Right atrium auricular region (tissue), 2 donors: ENCODE measurements at regions not wholly inside any gene's neighbourhood (a gene's known extent, or its start where the extent isn't known, plus 50 kb on each side); places are given as distances from the start of the nearest gene placed in this dataset.

Experiments
- DNase-seq: peaks from one replicate; pipeline ENCODE4 v3.0.0-alpha.2; 2019; ENCODE audit warnings: low spot score
- H3K27ac ChIP-seq, 2 donors: fragments of 200-600 bp; sonication (generic); 1 replicate in 1 of 2; 2 replicates in 1 of 2; pipeline ENCODE4 v1.5.1; 2016 to 2019
- H3K27me3 ChIP-seq, 2 donors: fragments of 200-600 bp; sonication (generic); one replicate each; pipeline versions ENCODE4 v1.5.1 to v1.6.0; 2017 to 2019
- H3K36me3 ChIP-seq: fragments of 200-600 bp; sonication (generic); one replicate; pipeline ENCODE4 v1.5.1; 2016
- H3K4me1 ChIP-seq, 2 donors: fragments of 200-600 bp; sonication (generic); one replicate each; pipeline versions ENCODE4 v1.5.1 to v1.6.0; 2017 to 2019
- H3K4me3 ChIP-seq, 2 donors: fragments of 200-600 bp; sonication (generic); 1 replicate in 1 of 2; 2 replicates in 1 of 2; pipeline ENCODE4 v1.5.1; 2017 to 2019; ENCODE audit warnings: mild to moderate bottlenecking in 1 of 2, moderate library complexity in 1 of 2
- H3K9me3 ChIP-seq, 2 donors: fragments of 200-600 bp; sonication (generic); one replicate each; pipeline ENCODE4 v1.5.1; 2019
- TF ChIP-seq, protein P1 (sequence below), 2 donors: fragments of 200-600 bp; sonication (generic); IDR thresholded peaks; one replicate each; pipeline ENCODE4 v1.5.1; 2019; ENCODE audit warnings: antibody characterized with exemption in 2 of 2

DNA sequence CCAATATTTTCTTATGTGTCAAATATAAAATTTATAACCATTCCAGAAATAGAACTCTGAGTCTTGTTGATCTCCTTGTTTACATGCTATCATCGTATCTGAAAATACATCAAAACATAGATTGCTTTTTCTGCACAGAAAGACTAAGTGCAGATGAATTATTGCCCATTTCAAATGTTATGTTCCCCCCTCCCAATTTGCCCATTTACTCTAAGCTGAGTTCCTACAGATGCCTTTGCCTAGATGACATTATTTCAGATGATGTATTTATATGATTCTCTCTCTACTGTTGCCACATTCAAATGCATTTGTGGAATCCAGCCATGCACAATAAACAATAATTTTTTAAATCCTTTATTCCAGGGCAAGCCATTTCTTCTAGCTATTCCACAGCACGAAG, 810.1 kb upstream of the MGAT4C start:
- Histone ChIP-seq H3K36me3 (no peaks in the 10 kb centered on the region), H3K4me3 (no peak overlapping the region), H3K27ac (no peak overlapping the region), H3K27me3 (no peaks in the 10 kb centered on the region), H3K9me3 (no peaks in the 10 kb centered on the region), H3K4me1 (no peaks in the 10 kb centered on the region)
- no peak for DNase-seq
- TF ChIP-seq, protein P1, sequence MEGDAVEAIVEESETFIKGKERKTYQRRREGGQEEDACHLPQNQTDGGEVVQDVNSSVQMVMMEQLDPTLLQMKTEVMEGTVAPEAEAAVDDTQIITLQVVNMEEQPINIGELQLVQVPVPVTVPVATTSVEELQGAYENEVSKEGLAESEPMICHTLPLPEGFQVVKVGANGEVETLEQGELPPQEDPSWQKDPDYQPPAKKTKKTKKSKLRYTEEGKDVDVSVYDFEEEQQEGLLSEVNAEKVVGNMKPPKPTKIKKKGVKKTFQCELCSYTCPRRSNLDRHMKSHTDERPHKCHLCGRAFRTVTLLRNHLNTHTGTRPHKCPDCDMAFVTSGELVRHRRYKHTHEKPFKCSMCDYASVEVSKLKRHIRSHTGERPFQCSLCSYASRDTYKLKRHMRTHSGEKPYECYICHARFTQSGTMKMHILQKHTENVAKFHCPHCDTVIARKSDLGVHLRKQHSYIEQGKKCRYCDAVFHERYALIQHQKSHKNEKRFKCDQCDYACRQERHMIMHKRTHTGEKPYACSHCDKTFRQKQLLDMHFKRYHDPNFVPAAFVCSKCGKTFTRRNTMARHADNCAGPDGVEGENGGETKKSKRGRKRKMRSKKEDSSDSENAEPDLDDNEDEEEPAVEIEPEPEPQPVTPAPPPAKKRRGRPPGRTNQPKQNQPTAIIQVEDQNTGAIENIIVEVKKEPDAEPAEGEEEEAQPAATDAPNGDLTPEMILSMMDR (IDR thresholded peaks at IDR 0.05) = no peak

DNA sequence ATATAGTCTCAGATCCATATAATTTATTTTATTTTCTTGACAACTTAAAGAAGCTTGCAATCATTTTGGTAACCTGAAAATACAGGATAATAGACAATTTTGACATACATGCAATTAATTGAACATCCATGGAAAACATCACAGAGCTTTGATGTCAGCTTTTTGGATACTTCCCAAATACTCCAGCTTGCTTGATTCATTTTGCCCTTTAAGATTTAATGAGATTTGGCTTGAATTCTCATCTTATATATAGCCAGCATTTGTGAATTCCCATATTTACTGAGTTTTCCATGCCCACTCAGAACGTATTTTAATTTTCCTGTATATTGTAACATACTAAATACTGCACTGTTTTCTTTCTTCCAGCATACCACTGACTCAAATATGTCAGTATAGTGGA, 803.0 kb upstream of the MGAT4C start:
- no peaks in the 10 kb centered on the region for H3K27me3 ChIP-seq
- H3K4me3 ChIP-seq = no peak overlapping the region

DNA sequence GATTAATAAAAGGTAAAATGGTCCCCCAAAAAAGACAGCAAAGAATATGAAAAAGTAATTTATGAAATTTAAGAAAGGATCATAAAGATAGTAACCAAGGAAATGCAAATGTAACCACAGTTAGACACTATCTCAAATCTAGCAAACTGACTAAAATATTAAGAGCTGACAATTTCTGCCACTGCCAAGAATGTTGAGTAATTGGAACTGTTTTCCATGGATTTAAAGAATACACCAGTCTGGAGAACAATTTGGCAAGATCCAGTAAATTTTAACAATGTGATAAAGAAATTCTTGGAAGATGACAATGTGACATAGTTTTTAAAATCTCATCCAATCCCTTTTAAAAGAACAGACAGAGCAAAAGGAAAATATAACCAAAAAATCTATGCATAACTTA, 798.0 kb upstream of the MGAT4C start:
- no peak for DNase-seq
- Histone ChIP-seq H3K4me1 (no peaks in the 10 kb centered on the region), H3K4me3 (no peak overlapping the region), H3K36me3 (no peaks in the 10 kb centered on the region), H3K27ac (no peak overlapping the region), H3K27me3 (no peaks in the 10 kb centered on the region), H3K9me3 (no peaks in the 10 kb centered on the region)
- TF ChIP-seq, protein P1 (IDR thresholded peaks at IDR 0.05) = no peak

More for the DNA sequence above, 803.0 kb upstream of the MGAT4C start:
- H3K9me3 ChIP-seq = no peaks in the 10 kb centered on the region
- H3K36me3 ChIP-seq = no peaks in the 10 kb centered on the region
- H3K27ac ChIP-seq = no peak overlapping the region
- no peaks in the 10 kb centered on the region for H3K4me1 ChIP-seq
- TF ChIP-seq, protein P1 (IDR thresholded peaks at IDR 0.05) = no peak
- DNase-seq = no peak

DNA sequence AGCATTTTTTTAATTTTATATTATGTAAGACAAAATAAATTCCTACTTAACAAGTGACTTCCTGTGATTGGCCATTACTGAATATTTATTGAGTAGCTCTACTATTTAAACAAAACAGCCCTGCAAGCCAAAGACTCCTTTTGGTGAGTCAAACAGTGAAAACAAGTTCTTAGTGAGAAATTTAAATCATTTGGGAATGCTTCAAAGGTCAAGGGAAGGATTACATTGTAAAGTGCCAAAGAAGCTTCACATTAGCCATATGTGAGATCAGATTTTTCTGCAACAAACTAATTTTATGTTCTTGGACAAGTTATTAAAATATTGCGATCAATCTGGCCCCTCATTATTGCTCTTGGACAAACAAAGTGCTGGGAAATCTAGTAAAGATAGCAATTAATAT, 795.4 kb upstream of the MGAT4C start:
- Histone ChIP-seq H3K27me3 (no peaks in the 10 kb centered on the region), H3K36me3 (no peaks in the 10 kb centered on the region), H3K27ac (no peak overlapping the region), H3K9me3 (no peaks in the 10 kb centered on the region), H3K4me3 (no peak overlapping the region), H3K4me1 (no peaks in the 10 kb centered on the region)
- TF ChIP-seq, protein P1 (IDR thresholded peaks at IDR 0.05) = no peak
- no peak for DNase-seq

DNA sequence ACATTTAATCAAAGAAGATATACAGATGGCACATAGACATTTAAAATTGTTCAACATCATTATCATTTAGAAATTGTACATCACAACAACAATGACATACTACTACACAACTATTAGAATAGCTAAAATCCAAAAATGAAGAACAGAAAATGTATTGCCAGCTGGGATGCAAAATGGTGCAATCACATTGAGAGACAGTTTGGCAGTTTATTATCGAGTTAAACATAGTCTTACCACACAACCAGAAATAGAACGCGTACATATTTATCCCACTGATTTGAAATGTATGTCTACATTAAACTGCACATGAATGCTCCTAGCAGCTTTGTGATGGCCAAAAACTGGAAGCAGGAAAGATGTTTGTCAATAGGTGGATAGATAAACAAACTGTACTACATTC, 791.5 kb upstream of the MGAT4C start:
- Histone ChIP-seq H3K27ac (no peak overlapping the region), H3K9me3 (no peaks in the 10 kb centered on the region), H3K4me1 (no peaks in the 10 kb centered on the region), H3K36me3 (no peaks in the 10 kb centered on the region), H3K27me3 (no peaks in the 10 kb centered on the region), H3K4me3 (no peak overlapping the region)
- DNase-seq = no peak
- TF ChIP-seq, protein P1 (IDR thresholded peaks at IDR 0.05) = no peak

DNA sequence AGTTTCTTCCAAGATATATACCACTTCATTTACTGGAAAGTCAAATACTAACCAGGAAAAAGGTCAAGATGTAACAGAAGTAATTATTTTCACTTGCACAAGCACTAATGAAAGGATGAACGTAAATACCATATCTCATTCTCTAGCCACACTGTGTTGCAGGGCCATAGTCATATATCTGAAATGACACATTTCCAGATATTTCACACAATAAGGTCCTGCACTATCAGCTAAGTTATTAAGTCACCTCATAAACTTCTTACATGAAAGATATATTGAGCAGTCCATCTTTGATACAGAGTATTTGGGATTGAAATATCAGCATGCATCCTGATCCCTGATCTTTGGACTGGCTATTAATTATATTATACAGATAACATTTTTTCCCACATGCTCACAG, 783.3 kb upstream of the MGAT4C start:
- Histone ChIP-seq H3K4me3 (no peak overlapping the region), H3K36me3 (no peaks in the 10 kb centered on the region), H3K27me3 (no peaks in the 10 kb centered on the region), H3K27ac (no peak overlapping the region), H3K4me1 (no peaks in the 10 kb centered on the region), H3K9me3 (no peaks in the 10 kb centered on the region)
- TF ChIP-seq, protein P1 (IDR thresholded peaks at IDR 0.05) = no peak
- DNase-seq = no peak
